Glomerular endothelial cell (primary cell): ENCODE measurements at regions not wholly inside any gene's neighbourhood (a gene's known extent, or its start where the extent isn't known, plus 50 kb on each side); places are given as distances from the start of the nearest gene placed in this dataset.
"Not testable (repeated sequence)": the region's sequence is repeated elsewhere in the genome, so short reads cannot be mapped to it uniquely, and the experiment has no call there.

Source experiments
- DNase-seq: peaks from one replicate; pipeline ENCODE4 v3.0.0-alpha.2; 2011; ENCODE audit warnings: low read depth, low spot score; ENCODE audit errors: extremely low read depth

DNA sequence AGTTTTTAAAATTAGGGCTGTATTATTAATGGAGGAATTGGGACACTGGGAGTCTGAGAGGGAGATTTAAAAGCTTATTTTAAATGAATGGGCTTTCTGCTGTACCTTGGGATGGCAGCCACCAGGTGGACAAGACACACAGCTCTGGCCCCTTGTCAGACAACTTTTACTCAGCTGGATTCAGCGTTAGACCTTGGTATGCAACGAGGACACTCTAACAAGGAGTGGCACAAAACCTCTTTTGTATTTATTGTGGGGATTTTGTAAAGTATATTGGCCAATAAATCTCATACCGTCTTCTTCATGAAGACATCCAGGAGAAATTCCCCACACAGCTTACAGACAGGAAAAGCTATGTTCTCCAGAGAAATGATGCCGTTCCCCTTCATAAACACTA lies 105.7 kb downstream of the LCA5 start:
- DNase-seq: no peak

DNA sequence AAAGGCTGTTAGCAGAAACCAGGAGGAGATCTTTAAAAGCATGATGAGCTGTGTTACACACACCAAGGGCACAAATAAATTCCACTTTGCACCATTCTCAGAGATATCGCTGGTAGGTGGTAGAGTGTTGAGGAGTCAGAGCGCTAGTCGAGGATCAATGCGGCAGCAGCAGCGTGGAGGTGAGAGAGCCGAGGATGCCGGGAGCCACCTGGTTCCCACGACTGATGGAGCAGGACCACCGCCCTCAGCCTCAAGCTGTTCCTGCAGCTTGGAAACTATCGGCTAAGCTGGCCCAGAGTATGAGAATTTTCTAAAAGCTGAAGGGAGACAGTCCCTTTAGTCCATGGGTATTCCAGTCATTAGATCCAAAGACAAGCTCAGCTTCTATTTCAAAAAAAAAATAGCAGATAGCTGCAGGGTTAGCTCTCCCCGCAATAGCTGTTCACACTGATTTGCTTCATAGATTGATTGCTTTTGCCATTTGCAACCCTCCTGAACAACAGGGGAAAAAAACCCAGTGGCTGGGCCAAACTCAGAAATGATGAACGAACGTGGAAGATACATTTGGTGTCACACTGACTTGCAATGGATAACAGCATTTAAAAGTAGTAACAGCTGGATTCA lies 106.2 kb downstream of the LCA5 start:
- DNase-seq: no peak

DNA sequence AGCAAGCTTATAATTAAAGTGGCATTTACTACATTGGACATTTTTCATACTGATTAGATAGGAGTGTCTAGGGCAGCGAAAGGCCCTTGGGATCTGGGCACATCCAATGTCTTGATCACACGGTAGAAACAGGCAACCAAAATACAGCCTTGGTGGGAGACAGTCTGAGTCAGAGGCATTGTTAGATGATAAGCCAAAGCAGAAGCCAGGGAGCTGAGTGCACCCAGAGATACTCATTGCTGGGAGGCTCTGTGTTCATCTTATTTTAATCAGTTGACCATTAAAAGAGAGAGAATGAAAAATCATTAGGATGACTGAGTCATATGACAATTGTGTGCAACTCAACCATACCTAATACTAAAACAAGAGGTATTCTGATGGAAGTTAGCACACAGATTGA lies 109.5 kb downstream of the LCA5 start:
- DNase-seq: no peak

GRCh38 chr6:79426625-79427278 lies 110.5 kb downstream of the LCA5 start:
- no peak for DNase-seq

GRCh38 chr6:79425589-79426311 lies 111.5 kb downstream of the LCA5 start:
- no peak for DNase-seq

DNA sequence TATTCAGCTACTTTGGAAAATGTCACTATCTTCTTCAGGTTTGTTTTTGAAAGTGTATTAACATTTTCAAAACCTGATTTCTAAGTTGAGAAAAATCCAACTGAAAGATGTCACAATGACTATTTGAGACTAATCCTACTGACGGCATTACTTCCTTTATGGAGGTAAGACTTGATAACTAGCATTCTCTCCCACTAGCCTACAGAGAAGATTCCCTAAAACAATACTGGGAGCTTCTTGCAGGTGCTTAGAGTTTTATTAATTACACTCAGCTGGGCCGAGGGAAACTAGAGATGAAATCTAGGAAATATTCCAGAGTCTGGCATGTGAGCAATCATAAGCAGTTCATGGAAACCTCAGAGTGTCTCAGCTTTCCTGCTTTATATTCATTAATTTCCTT lies 114.0 kb downstream of the LCA5 start:
- no peak for DNase-seq

DNA sequence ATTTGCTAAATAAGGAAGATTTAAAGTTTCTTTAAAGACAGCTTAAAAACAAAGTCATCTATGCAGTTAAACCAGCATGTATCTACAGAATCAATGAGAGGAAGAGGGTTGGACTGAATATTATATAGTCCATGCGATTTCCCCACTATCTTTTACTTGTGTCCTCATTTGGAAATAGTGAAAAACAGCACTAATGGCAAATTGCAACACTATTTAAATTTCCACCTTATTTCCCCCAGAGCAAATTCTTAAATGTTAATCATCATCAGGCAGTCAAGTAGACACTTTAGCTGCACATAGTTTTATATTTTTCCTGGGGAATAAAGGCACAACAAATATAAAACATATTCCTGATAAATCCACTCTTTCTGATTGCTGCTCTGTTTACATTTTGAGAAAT lies 114.6 kb downstream of the LCA5 start:
- DNase-seq: no peak

DNA sequence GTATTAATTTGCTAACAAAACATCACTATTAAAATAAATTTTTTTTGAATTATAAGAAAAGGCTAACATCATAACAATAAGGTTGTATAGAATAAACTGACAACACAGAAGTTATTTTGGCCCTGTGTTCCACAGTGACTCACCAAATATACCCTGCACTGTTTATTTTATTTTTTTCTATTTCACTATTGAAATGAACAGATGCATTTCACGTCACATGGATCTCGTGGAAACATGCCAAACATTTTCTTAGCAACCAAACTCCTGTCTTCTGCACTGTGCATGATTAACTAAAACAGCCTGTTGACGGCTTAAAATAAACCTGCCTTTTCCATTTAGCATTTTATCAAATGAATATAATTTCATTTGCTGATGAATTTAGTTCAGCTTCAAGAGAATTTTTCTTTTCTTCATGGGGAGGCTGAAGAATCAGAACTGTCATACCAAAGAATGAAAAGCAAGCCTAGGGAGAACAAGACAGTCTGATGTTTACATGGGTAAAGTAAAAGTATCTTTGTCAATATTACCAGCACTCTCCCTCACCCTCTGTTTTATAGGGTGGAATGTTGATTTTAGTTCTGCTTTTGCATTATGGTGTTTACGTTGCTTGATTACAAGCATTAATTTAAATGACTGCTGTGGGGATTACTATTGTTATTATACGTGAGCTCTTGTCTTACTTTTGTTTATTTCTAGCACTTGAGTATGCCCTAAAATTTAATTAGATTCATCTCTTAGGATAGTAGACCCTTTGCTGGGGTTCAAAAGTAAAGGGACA lies 115.3 kb downstream of the LCA5 start:
- DNase-seq: peak; percentile 99

- DNase-seq: no peak
Observed at GRCh38 chr6:79421001-79421411, 116.2 kb downstream of the LCA5 start.

- DNase-seq: peak; percentile 25
Observed at GRCh38 chr6:79420054-79420453, 117.2 kb downstream of the LCA5 start.

DNA sequence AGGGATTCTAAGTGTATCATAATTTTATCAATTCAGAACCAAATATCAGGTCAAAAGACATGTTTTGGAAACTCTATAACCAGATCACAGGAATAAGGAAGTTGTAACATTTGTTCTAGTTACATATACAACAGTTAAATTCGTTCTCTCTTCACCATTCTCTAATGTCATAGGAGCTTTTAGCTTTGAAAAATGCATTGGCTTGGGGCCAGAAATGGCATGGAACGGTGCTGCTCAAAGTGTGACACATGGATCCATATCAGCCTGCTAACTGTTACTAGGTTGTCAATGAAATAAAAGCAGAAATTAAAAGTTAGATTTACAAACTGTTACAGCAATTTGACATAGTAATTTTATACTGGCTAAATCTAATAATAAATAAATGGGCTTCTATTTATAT lies 120.3 kb downstream of the LCA5 start:
- no peak for DNase-seq

GRCh38 chr6:79413562-79414002 lies 123.6 kb downstream of the LCA5 start:
- no peak for DNase-seq

DNA sequence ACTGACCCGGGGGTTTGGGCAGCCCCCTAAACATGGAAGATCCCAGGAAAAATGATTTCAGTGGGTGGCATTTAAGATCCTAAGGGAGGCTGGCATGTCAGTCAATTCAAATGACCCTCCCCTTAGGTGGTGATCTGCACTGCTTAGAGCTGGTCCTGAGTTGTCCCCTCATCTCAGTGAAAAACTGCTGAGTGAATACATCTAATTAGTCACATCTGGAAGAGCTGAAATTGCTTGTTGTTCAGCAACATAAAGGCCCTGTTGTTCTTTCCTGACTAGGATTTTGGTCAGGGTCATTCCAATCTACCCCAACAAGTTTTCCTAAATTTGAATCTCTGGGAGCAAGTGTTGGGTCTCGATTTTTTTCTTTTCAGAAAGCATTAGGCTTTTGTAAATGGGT lies 126.4 kb downstream of the LCA5 start:
- DNase-seq: no peak

GRCh38 chr6:79408256-79408974 lies 128.8 kb downstream of the LCA5 start:
- DNase-seq: no peak

DNA sequence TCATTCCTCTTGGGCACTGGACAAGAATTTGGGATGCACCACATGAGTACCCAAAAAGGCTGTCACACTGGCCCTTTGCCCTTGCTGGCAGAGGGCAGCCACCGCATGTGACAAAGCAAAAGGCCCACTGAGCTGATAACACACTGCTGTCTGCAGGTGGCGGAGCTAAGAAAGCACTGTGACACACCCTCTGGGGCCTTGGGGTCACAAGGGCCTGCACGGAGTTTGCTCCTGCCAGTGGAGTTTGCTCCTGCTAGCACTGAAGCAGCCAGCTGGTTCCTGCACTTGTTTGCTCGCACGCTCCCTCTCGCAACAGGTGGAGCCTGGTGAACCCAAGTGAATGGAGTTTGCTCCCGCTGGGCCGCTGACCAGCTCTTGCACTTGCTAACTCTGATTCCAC lies 132.6 kb downstream of the LCA5 start:
- no peak for DNase-seq

DNA sequence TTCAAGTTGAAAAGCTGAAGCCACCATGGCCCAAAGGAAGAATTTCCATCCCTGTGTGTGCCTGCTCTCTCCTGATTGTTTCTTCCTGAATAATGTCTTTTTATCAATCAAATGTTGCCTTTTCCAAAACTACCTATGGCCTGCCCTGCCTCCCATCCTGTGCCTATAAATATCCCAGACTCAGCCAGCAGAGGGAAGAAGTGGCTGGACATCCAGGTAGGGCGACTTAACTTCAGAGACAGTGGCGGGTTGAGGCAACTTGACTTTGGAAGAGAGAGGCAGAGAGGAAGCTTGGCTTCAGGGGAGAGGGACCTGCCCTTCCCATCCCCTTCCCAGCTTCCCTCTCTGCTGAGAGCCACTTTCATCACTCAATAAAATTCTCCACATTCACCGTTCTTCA lies 133.0 kb downstream of the LCA5 start:
- DNase-seq: no peak

DNA sequence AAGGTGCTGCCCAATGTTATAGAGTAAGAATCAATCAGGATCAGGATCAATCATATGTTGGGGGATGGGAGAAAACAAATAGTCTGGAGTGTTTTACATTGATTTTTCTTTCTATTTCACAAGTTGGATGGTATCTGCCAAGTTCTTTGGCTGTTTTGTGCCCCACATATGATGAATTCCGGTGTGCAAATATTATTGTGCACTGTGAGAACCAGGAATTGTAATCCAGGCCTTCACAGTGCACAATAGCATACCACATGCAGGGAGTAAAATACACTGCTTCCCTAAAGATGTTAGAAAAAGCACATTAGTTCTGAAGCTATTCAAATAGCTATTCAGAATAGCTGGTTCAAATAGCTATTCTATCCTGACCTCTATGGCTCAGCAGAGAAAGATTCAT lies 133.7 kb downstream of the LCA5 start:
- DNase-seq: no peak

- no peak for DNase-seq
Observed at GRCh38 chr6:79403086-79403485, 134.1 kb downstream of the LCA5 start.

- no peak for DNase-seq
Observed at GRCh38 chr6:79399499-79399898, 137.7 kb downstream of the LCA5 start.

- DNase-seq: not testable (repeated sequence)
Observed at GRCh38 chr6:79398617-79399016, 138.6 kb downstream of the LCA5 start.

DNA sequence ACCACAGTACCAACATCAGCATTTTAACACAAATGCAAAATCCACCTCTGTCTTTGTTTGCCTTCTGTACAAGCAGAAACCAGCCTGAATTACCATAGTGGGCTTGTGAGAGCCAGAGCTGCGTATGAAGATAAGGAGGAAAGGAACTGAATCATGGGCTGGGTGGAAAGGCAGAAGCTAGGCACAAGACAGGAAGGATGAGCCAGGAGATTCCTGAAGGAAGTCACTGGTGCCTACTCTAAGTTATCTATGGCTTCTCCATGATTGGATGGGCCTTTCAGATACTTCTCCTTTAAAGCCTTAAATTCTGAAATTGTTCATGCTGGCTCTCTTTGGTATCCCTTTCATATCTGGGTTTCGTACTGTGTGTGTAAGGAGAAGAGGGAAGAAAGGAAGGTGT lies 140.6 kb downstream of the LCA5 start:
- no peak for DNase-seq
